Neural cell (in vitro differentiated cells): ENCODE measurements at regions not wholly inside any gene's neighbourhood (a gene's known extent, or its start where the extent isn't known, plus 50 kb on each side); places are given as distances from the start of the nearest gene placed in this dataset.

Experiments used
- H2AFZ ChIP-seq: fragments of 200-600, 300-800 bp; sonication (generic), shearing (Covaris generic); 2 replicates; pipeline ENCODE4 v1.6.0; 2014; ENCODE audit warnings: low read depth, mild to moderate bottlenecking, antibody characterized with exemption, low read length, moderate library complexity
- H3F3A ChIP-seq: fragments of 200-600 bp; shearing (Covaris generic); 2 replicates; pipeline ENCODE4 v1.6.1; 2016; ENCODE audit warnings: mild to moderate bottlenecking, moderate library complexity, mixed read lengths, antibody characterized with exemption, low read length; ENCODE audit not compliant: insufficient read depth, poor library complexity, severe bottlenecking
- H3K27ac ChIP-seq: fragments of 200-600, 300-800 bp; sonication (generic), shearing (Covaris generic); 2 replicates; pipeline ENCODE4 v1.5.1; 2014; ENCODE audit warnings: mild to moderate bottlenecking, low read length, moderate library complexity
- H3K27me3 ChIP-seq: fragments of 300-800, 200-600 bp; sonication (generic), shearing (Covaris generic); 2 replicates; pipeline ENCODE4 v1.6.0; 2014; ENCODE audit warnings: mild to moderate bottlenecking, low read depth, low read length, moderate library complexity; ENCODE audit not compliant: insufficient read depth
- H3K36me3 ChIP-seq: fragments of 300-800, 200-600 bp; sonication (generic), shearing (Covaris generic); 2 replicates; pipeline ENCODE4 v1.5.1; 2014; ENCODE audit warnings: mild to moderate bottlenecking, antibody characterized with exemption, low read length, moderate library complexity; ENCODE audit not compliant: insufficient read depth
- H3K4me2 ChIP-seq: fragments of 300-800, 200-600 bp; sonication (generic), shearing (Covaris generic); 2 replicates; pipeline ENCODE4 v1.6.0; 2014; ENCODE audit warnings: mild to moderate bottlenecking, low read length
- H3K4me3 ChIP-seq: fragments of 300-800, 200-600 bp; sonication (generic), shearing (Covaris generic); 2 replicates; pipeline ENCODE4 v1.5.1; 2014; ENCODE audit warnings: mild to moderate bottlenecking, low read length, moderate library complexity
- H3K79me2 ChIP-seq: fragments of 200-600 bp; shearing (Covaris generic); replicated peaks from 2 replicates; pipeline ENCODE4 v1.6.0; 2014; ENCODE audit warnings: mild to moderate bottlenecking, low read length, moderate library complexity; ENCODE audit not compliant: insufficient read depth
- H3K9ac ChIP-seq: fragments of 300-800, 200-600 bp; sonication (generic), shearing (Covaris generic); 2 replicates; pipeline ENCODE4 v1.6.1; 2016; ENCODE audit warnings: mild to moderate bottlenecking, low read length, mixed read lengths
- H3K9me2 ChIP-seq: fragments of 200-600 bp; shearing (Covaris generic); 2 replicates; pipeline ENCODE4 v1.6.1; 2016; ENCODE audit warnings: mild to moderate bottlenecking, low read length, mixed read lengths; ENCODE audit not compliant: insufficient read depth
- H3K9me3 ChIP-seq: fragments of 200-600, 300-800 bp; sonication (generic), shearing (Covaris generic); 2 replicates; pipeline ENCODE4 v1.6.1; 2016; ENCODE audit warnings: mild to moderate bottlenecking, mixed run types, low read length, moderate library complexity, mixed read lengths
- H4K20me1 ChIP-seq: fragments of 200-600 bp; shearing (Covaris generic); 2 replicates; pipeline ENCODE4 v1.6.1; 2016; ENCODE audit warnings: mild to moderate bottlenecking, mixed run types; ENCODE audit not compliant: insufficient read depth
- CTCF ChIP-seq: fragments of 450-650 bp; IDR thresholded peaks from 2 replicates; pipeline ENCODE4 v1.5.1; 2014; ENCODE audit warnings: antibody characterized with exemption, mild to moderate bottlenecking, moderate library complexity; ENCODE audit not compliant: poor library complexity, severe bottlenecking
- EP300 ChIP-seq: fragments of 450-650 bp; conservative IDR thresholded peaks from 2 replicates; pipeline ENCODE4 v1.6.1; 2014; ENCODE audit warnings: antibody characterized with exemption, mild to moderate bottlenecking, moderate library complexity; ENCODE audit not compliant: poor library complexity, severe bottlenecking
- EZH2 ChIP-seq: fragments of 200-600, 300-800 bp; shearing (Covaris generic), sonication (generic); IDR thresholded peaks from 2 replicates; pipeline ENCODE4 v1.6.1; 2014; ENCODE audit warnings: antibody characterized with exemption, low read length, borderline replicate concordance, mild to moderate bottlenecking; ENCODE audit not compliant: insufficient read depth, poor library complexity, severe bottlenecking
- MXI1 ChIP-seq: fragments of 450-650 bp; conservative IDR thresholded peaks from 2 replicates; pipeline ENCODE4 v1.6.1; 2014; ENCODE audit warnings: antibody characterized with exemption, mild to moderate bottlenecking; ENCODE audit not compliant: poor library complexity, severe bottlenecking
- POLR2AphosphoS5 ChIP-seq: IDR thresholded peaks from 2 replicates; pipeline ENCODE4 v1.6.1; 2012
- RAD21 ChIP-seq: fragments of 450-650 bp; conservative IDR thresholded peaks from 2 replicates; pipeline ENCODE4 v1.6.1; 2014; ENCODE audit warnings: antibody characterized with exemption, mild to moderate bottlenecking, moderate library complexity
- REST ChIP-seq: IDR thresholded peaks from 2 replicates; pipeline ENCODE4 v1.6.1; 2012; ENCODE audit warnings: borderline replicate concordance
- SMC3 ChIP-seq: fragments of 450-650 bp; conservative IDR thresholded peaks from 2 replicates; pipeline ENCODE4 v1.6.1; 2014; ENCODE audit warnings: antibody characterized with exemption, mild to moderate bottlenecking, moderate library complexity; ENCODE audit not compliant: poor library complexity
- TAF1 ChIP-seq: IDR thresholded peaks from 2 replicates; pipeline ENCODE4 v1.6.1; 2012; ENCODE audit warnings: low read depth

GRCh38 chr13:109422161-109422560 lies 364.2 kb downstream of the IRS2 start:
- Histone ChIP-seq H3F3A (no peaks in the 10 kb centered on the region), H3K36me3 (no peaks in the 10 kb centered on the region), H4K20me1 (no peaks in the 10 kb centered on the region), H3K9me3 (no peaks in the 10 kb centered on the region), H3K9me2 (no peaks in the 10 kb centered on the region), H3K4me2 (no peak overlapping the region), H3K79me2 (no peaks in the 10 kb centered on the region), H3K27me3 (no peaks in the 10 kb centered on the region), H3K9ac (no peak overlapping the region), H3K27ac (no peak overlapping the region), H3K4me3 (no peak overlapping the region), H2AFZ (no peak overlapping the region)
- TF ChIP-seq REST (no peak), MXI1 (no peak), POLR2AphosphoS5 (no peak), CTCF (no peak), TAF1 (no peak), RAD21 (no peak), EP300 (no peak), EZH2 (no peak), SMC3 (no peak)

GRCh38 chr13:109419896-109420295 lies 366.5 kb downstream of the IRS2 start:
- TF ChIP-seq EP300, result no peak
- TF ChIP-seq CTCF, result no peak
- no peak for TF ChIP-seq RAD21
- no peak for TF ChIP-seq REST
- no peaks in the 10 kb centered on the region for H3K27me3 ChIP-seq
- H2AFZ ChIP-seq, result no peak overlapping the region
- no peaks in the 10 kb centered on the region for H3K79me2 ChIP-seq
- no peak overlapping the region for H3K27ac ChIP-seq
- H3K4me2 ChIP-seq, result no peak overlapping the region
- H3K36me3 ChIP-seq, result no peaks in the 10 kb centered on the region
- no peaks in the 10 kb centered on the region for H3K9me3 ChIP-seq
- H4K20me1 ChIP-seq, result no peaks in the 10 kb centered on the region
- H3K9ac ChIP-seq, result no peak overlapping the region
- no peaks in the 10 kb centered on the region for H3F3A ChIP-seq
- H3K4me3 ChIP-seq, result no peak overlapping the region
- H3K9me2 ChIP-seq, result no peaks in the 10 kb centered on the region
